ENCODE measurements at regions not wholly inside any gene's neighbourhood (a gene's known extent, or its start where the extent isn't known, plus 50 kb on each side); places are given as distances from the start of the nearest gene placed in this dataset.

GRCh38 chr5:4453655-4454054 is 686.5 kb upstream of the ADAMTS16 start:
- Histone ChIP-seq H3K36me3 (replicated peaks in 1 of 2; ENCODE audit: control extremely low read depth in 1 of 2, control insufficient read depth in 1 of 2, extremely low read depth in 1 of 2, insufficient read depth in 2 of 2, low read length in 1 of 2) (no peaks in the 10 kb centered on the region), H3K4me1 (ENCODE audit: control insufficient read depth in 2 of 2, insufficient read depth in 2 of 2, low read length in 2 of 2) (no peaks in the 10 kb centered on the region), H4K20me1 (ENCODE audit: control insufficient read depth, insufficient read depth, low read length, poor library complexity, severe bottlenecking) (no peaks in the 10 kb centered on the region), H3K4me2 (replicated peaks; ENCODE audit: low read depth, low read length, poor library complexity, severe bottlenecking) (no peak overlapping the region), H3K27me3 (replicated peaks in 1 of 4; ENCODE audit: control extremely low read depth in 1 of 4, control insufficient read depth in 3 of 4, insufficient read depth in 4 of 4, low read length in 3 of 4) (no peaks in the 10 kb centered on the region), H2AFZ (ENCODE audit: insufficient read depth, low read depth, low read length, poor library complexity, severe bottlenecking) (no peak overlapping the region), H3K27ac (ENCODE audit: low read length in 2 of 2) (no peak overlapping the region), H3K79me2 (ENCODE audit: control insufficient read depth, insufficient read depth, low read length) (no peaks in the 10 kb centered on the region), H3K4me3 (ENCODE audit: control extremely low read depth in 1 of 5, extremely low read depth in 1 of 5, insufficient read depth in 1 of 5, low read depth in 2 of 5, low read length in 4 of 5) (no peak overlapping the region), H3K9ac (ENCODE audit: low read length) (no peak overlapping the region), H3K9me3 (ENCODE audit: control extremely low read depth in 1 of 3, control insufficient read depth in 2 of 3, insufficient read depth in 1 of 3, low read length in 2 of 3) (no peaks in the 10 kb centered on the region)
- Mint-ChIP-seq H3K27me3 (no peaks in the 10 kb centered on the region), H3K4me3 (no peak overlapping the region), H3K27ac (no peak overlapping the region), H3K9me3 (ENCODE audit: insufficient read depth) (peaks cover 2% of the 10 kb centered on the region), H3K4me1 (no peaks in the 10 kb centered on the region)
- ChIA-PET POLR2A (no interaction called here), CTCF (no interaction called here)
- intact Hi-C loops (cut with micrococcal nuclease) = no loop called here
- TF ChIP-seq EZH2 (IDR thresholded peaks at IDR 0.05; ENCODE audit: borderline replicate concordance, insufficient read depth, low read depth, low read length, poor library complexity, severe bottlenecking) (no peak), CTCF (IDR thresholded peaks at IDR 0.05) (no peak)
- DNase-seq (no peak), ATAC-seq (ENCODE audit: low read depth) (no peak)
- WGBS (ENCODE audit: insufficient coverage) = no CpG with 5 or more reads among the region's 4 CpGs

GRCh38 chr5:4479426-4479825 is 660.7 kb upstream of the ADAMTS16 start:
- H3K4me1 Mint-ChIP-seq = no peaks in the 10 kb centered on the region

More at GRCh38 chr5:4479426-4479825, 660.7 kb upstream of the ADAMTS16 start:
- TF ChIP-seq EZH2 (IDR thresholded peaks at IDR 0.05; ENCODE audit: borderline replicate concordance, insufficient read depth, low read depth, low read length, poor library complexity, severe bottlenecking) (no peak), CTCF (IDR thresholded peaks at IDR 0.05) (no peak)
- ATAC-seq (ENCODE audit: low read depth) = no peak
- 37% methylated on average over 3 of the region's 3 CpGs for WGBS (ENCODE audit: insufficient coverage)
- Histone ChIP-seq H3K4me1 (ENCODE audit: control insufficient read depth in 2 of 2, insufficient read depth in 2 of 2, low read length in 2 of 2) (no peaks in the 10 kb centered on the region), H3K9ac (ENCODE audit: low read length) (no peak overlapping the region), H3K9me3 (ENCODE audit: control extremely low read depth in 1 of 3, control insufficient read depth in 2 of 3, insufficient read depth in 1 of 3, low read length in 2 of 3) (no peaks in the 10 kb centered on the region), H4K20me1 (ENCODE audit: control insufficient read depth, insufficient read depth, low read length, poor library complexity, severe bottlenecking) (no peaks in the 10 kb centered on the region), H3K27me3 (replicated peaks in 1 of 4; ENCODE audit: control extremely low read depth in 1 of 4, control insufficient read depth in 3 of 4, insufficient read depth in 4 of 4, low read length in 3 of 4) (no peaks in the 10 kb centered on the region), H3K27ac (ENCODE audit: low read length in 2 of 2) (no peak overlapping the region), H2AFZ (ENCODE audit: insufficient read depth, low read depth, low read length, poor library complexity, severe bottlenecking) (no peak overlapping the region), H3K4me3 (ENCODE audit: control extremely low read depth in 1 of 5, extremely low read depth in 1 of 5, insufficient read depth in 1 of 5, low read depth in 2 of 5, low read length in 4 of 5) (no peak overlapping the region), H3K36me3 (replicated peaks in 1 of 2; ENCODE audit: control extremely low read depth in 1 of 2, control insufficient read depth in 1 of 2, extremely low read depth in 1 of 2, insufficient read depth in 2 of 2, low read length in 1 of 2) (no peaks in the 10 kb centered on the region), H3K4me2 (replicated peaks; ENCODE audit: low read depth, low read length, poor library complexity, severe bottlenecking) (no peak overlapping the region), H3K79me2 (ENCODE audit: control insufficient read depth, insufficient read depth, low read length) (no peaks in the 10 kb centered on the region)
- POLR2A ChIA-PET = no interaction called here
- CTCF ChIA-PET = no interaction called here
- Mint-ChIP-seq H3K4me3 (no peak overlapping the region), H3K9me3 (ENCODE audit: insufficient read depth) (peaks cover 7% of the 10 kb centered on the region), H3K27me3 (no peaks in the 10 kb centered on the region), H3K27ac (no peak overlapping the region)
- DNase-seq = no peak
- intact Hi-C loops (cut with micrococcal nuclease) = no loop called here
